GM21786 (cell line): ENCODE measurements at regions not wholly inside any gene's neighbourhood (a gene's known extent, or its start where the extent isn't known, plus 50 kb on each side); places are given as distances from the start of the nearest gene placed in this dataset.

ENCODE experiments used
- ATAC-seq: cut with Tn5 transposase; IDR thresholded peaks from one replicate; pipeline ENCODE4 v1.9.1; 2021; ENCODE audit not compliant: unreplicated experiment

GRCh38 chr2:43039376-43040080 is 186.9 kb downstream of the ZFP36L2 start:
- ATAC-seq, result no peak

GRCh38 chr2:43038696-43039094 is 187.7 kb downstream of the ZFP36L2 start:
- ATAC-seq, result no peak

- ATAC-seq, result no peak
Measured at GRCh38 chr2:43038034-43038695, 188.2 kb downstream of the ZFP36L2 start.

GRCh38 chr2:43035922-43036321 is 190.5 kb downstream of the ZFP36L2 start:
- ATAC-seq, result no peak

GRCh38 chr2:43034921-43035320 is 191.5 kb downstream of the ZFP36L2 start:
- ATAC-seq, result no peak

GRCh38 chr2:43034242-43034619 is 192.2 kb downstream of the ZFP36L2 start:
- no peak for ATAC-seq

GRCh38 chr2:43033466-43034241 is 192.8 kb downstream of the ZFP36L2 start:
- ATAC-seq, result no peak

GRCh38 chr2:43033016-43033270 is 193.5 kb downstream of the ZFP36L2 start:
- ATAC-seq, result no peak

GRCh38 chr2:43032213-43033015 is 194.0 kb downstream of the ZFP36L2 start:
- no peak for ATAC-seq

- no peak for ATAC-seq
Measured at GRCh38 chr2:43031471-43032212, 194.8 kb downstream of the ZFP36L2 start.

- no peak for ATAC-seq
Measured at GRCh38 chr2:43030551-43031307, 195.7 kb downstream of the ZFP36L2 start.

GRCh38 chr2:43029186-43029585 is 197.2 kb downstream of the ZFP36L2 start:
- ATAC-seq, result no peak

GRCh38 chr2:43028188-43028587 is 198.2 kb downstream of the ZFP36L2 start:
- ATAC-seq, result no peak

- no peak for ATAC-seq
Measured at GRCh38 chr2:43027097-43027873, 199.1 kb downstream of the ZFP36L2 start.

GRCh38 chr2:43026426-43027096 is 199.8 kb downstream of the ZFP36L2 start:
- ATAC-seq, result no peak

- ATAC-seq, result no peak
Measured at GRCh38 chr2:43025709-43026295, 200.6 kb downstream of the ZFP36L2 start.

- no peak for ATAC-seq
Measured at GRCh38 chr2:43024515-43025011, 201.8 kb downstream of the ZFP36L2 start.
